HCT116 (cell line): ENCODE measurements at regions not wholly inside any gene's neighbourhood (a gene's known extent, or its start where the extent isn't known, plus 50 kb on each side); places are given as distances from the start of the nearest gene placed in this dataset.

Experiments
- ATAC-seq: fragments of 200-7000 bp; cut with Tn5 transposase; 2 replicates; pipeline ENCODE4 v1.9.1; 2020; ENCODE audit warnings: mild to moderate bottlenecking, moderate library complexity
- BruUV-seq: library from RNA; stranded (reverse); fragments of 400-500 nt; replicated peaks from 2 replicates; lab custom pipeline; 2021; lab: Mats Ljungman, UMichigan
- CTCF ChIA-PET: fragments of 300-600 bp; sonication (Branson Sonifier 250); formaldehyde crosslinking; loops from one replicate; lab custom pipeline; 2021; ENCODE audit warnings: antibody characterized with exemption; lab: Charles Lee
- POLR2A ChIA-PET: fragments of 300-600, 350-600 bp; sonication (Branson Sonifier 250); formaldehyde crosslinking; loops from one replicate; lab custom pipeline; 2021; ENCODE audit warnings: antibody characterized with exemption; lab: Charles Lee
- RAD21 ChIA-PET, 2 experiments: fragments of 300-600 bp; sonication (Branson Sonifier 250); formaldehyde crosslinking; loops; one replicate each; lab custom pipeline; 2023; ENCODE audit warnings: low total read pairs in 2 of 2; ENCODE audit not compliant: uncharacterized antibody in 2 of 2, unreplicated experiment in 2 of 2, low non-redundant PET in 1 of 2; lab: Charles Lee
- DNase-seq: peaks from one replicate; pipeline ENCODE4 v3.0.0-alpha.2; 2010; ENCODE audit warnings: low read depth, low spot score
- H2AFZ ChIP-seq: fragments of 200-600 bp; shearing (Covaris generic), sonication (generic); 2 replicates; pipeline ENCODE4 v1.6.1; 2017; ENCODE audit warnings: low read depth, mixed run types, mixed read lengths, antibody characterized with exemption, low read length; ENCODE audit not compliant: poor library complexity, severe bottlenecking
- H3K27ac ChIP-seq: 2 replicates; pipeline ENCODE4 v1.5.1; 2012; ENCODE audit warnings: low read depth, low read length
- H3K27me3 ChIP-seq: fragments of 200-600 bp; sonication (generic); 2 replicates; pipeline ENCODE4 v1.6.1; 2016; ENCODE audit warnings: mixed run types, low read length, mixed read lengths; ENCODE audit not compliant: insufficient read depth
- H3K36me3 ChIP-seq, 2 experiments: fragments of 200-500 bp in 1 of 2; fragments of 200-600 bp in 1 of 2; sonication (Bioruptor generic) in 1 of 2; sonication (generic) in 1 of 2; 2 replicates each; pipeline versions ENCODE4 v1.5.1 to v1.6.1; 2014 to 2016; ENCODE audit warnings: low read length in 2 of 2, inconsistent platforms in 1 of 2, mixed read lengths in 1 of 2, mixed run types in 1 of 2; ENCODE audit not compliant: insufficient read depth in 2 of 2, control insufficient read depth in 1 of 2
- H3K4me1 ChIP-seq, 2 experiments: fragments of 200-600 bp in 1 of 2; sonication (generic) in 1 of 2; 2 replicates each; pipeline versions ENCODE4 v1.5.1 to v1.6.1; 2012 to 2017; ENCODE audit warnings: low read length in 2 of 2, inconsistent platforms in 1 of 2, mild to moderate bottlenecking in 1 of 2, mixed read lengths in 1 of 2, mixed run types in 1 of 2, moderate library complexity in 1 of 2; ENCODE audit not compliant: insufficient read depth in 2 of 2, control insufficient read depth in 1 of 2
- H3K4me2 ChIP-seq: fragments of 200-600 bp; sonication (generic); 2 replicates; pipeline ENCODE4 v1.6.1; 2017; ENCODE audit warnings: mixed run types, low read length, mixed read lengths
- H3K4me3 ChIP-seq, 2 experiments: fragments of 200-600 bp in 1 of 2; sonication (generic) in 1 of 2; replicated peaks in 1 of 2; 2 replicates each; pipeline ENCODE4 v1.5.1; 2011 to 2016; ENCODE audit warnings: low read length in 2 of 2, control low read depth in 1 of 2, low read depth in 1 of 2, mild to moderate bottlenecking in 1 of 2, mixed read lengths in 1 of 2, mixed run types in 1 of 2
- H3K79me2 ChIP-seq: fragments of 200-600 bp; sonication (generic); 2 replicates; pipeline ENCODE4 v1.6.1; 2017; ENCODE audit warnings: mild to moderate bottlenecking, mixed run types, low read length, moderate library complexity, mixed read lengths; ENCODE audit not compliant: insufficient read depth
- H3K9ac ChIP-seq: fragments of 200-600 bp; sonication (generic); 2 replicates; pipeline ENCODE4 v1.6.1; 2016; ENCODE audit warnings: low read length, mixed read lengths
- H3K9me2 ChIP-seq: fragments of 200-600 bp; sonication (generic), shearing (Covaris generic); 2 replicates; pipeline ENCODE4 v1.6.1; 2017; ENCODE audit warnings: mixed run types, mild to moderate bottlenecking, moderate library complexity; ENCODE audit not compliant: insufficient read depth
- H3K9me3 ChIP-seq, 2 experiments: fragments of 200-500 bp in 1 of 2; fragments of 200-600 bp in 1 of 2; sonication (Bioruptor generic) in 1 of 2; sonication (generic) in 1 of 2; 2 replicates each; pipeline ENCODE4 v1.6.1; 2014 to 2017; ENCODE audit warnings: low read length in 2 of 2, mixed read lengths in 2 of 2, inconsistent platforms in 1 of 2, low read depth in 1 of 2, mild to moderate bottlenecking in 1 of 2, mixed run types in 1 of 2, moderate library complexity in 1 of 2; ENCODE audit not compliant: control insufficient read depth in 1 of 2, insufficient read depth in 1 of 2
- H4K20me1 ChIP-seq: fragments of 200-600 bp; sonication (generic), shearing (Covaris generic); 2 replicates; pipeline ENCODE4 v1.6.1; 2017; ENCODE audit warnings: mixed run types, mild to moderate bottlenecking, moderate library complexity; ENCODE audit not compliant: insufficient read depth
- ATF3 ChIP-seq: IDR thresholded peaks from 2 replicates; pipeline ENCODE4 v1.6.1; 2012
- EGR1 ChIP-seq: IDR thresholded peaks from 2 replicates; pipeline ENCODE4 v1.6.1; 2012; ENCODE audit warnings: low read depth
- EZH2phosphoT487 ChIP-seq: fragments of 200-600 bp; IDR thresholded peaks from 2 replicates; pipeline ENCODE4 v1.6.1; 2018; ENCODE audit warnings: antibody characterized with exemption, borderline replicate concordance
- POLR2A ChIP-seq: IDR thresholded peaks from 2 replicates; pipeline ENCODE4 v1.7.0; 2011; ENCODE audit warnings: borderline replicate concordance; ENCODE audit not compliant: insufficient read depth, insufficient read length; ENCODE audit errors: extremely low read depth
- POLR2AphosphoS5 ChIP-seq: IDR thresholded peaks from 2 replicates; pipeline ENCODE4 v1.6.1; 2011; ENCODE audit warnings: mild to moderate bottlenecking, low read depth, low read length, moderate library complexity
- YY1 ChIP-seq: IDR thresholded peaks from 2 replicates; pipeline ENCODE4 v1.6.1; 2011; ENCODE audit warnings: low read length, low read depth, moderate library complexity, mild to moderate bottlenecking; ENCODE audit not compliant: insufficient replicate concordance; ENCODE audit errors: extremely low read depth
- ZNF274 ChIP-seq: fragments of 200-500 bp; sonication (Bioruptor generic); IDR thresholded peaks from 2 replicates; pipeline ENCODE4 v1.6.1; 2014; ENCODE audit warnings: mild to moderate bottlenecking, low read depth, low read length, inconsistent platforms
- intact Hi-C: fragments of 100-400 bp; cut with micrococcal nuclease; formaldehyde crosslinking; loops from 2 replicates; pipeline ENCODE4 v1.10.0; 2022
- TF ChIP-seq, protein P1 (sequence below): IDR thresholded peaks from 2 replicates; pipeline ENCODE4 v1.6.1; 2012

DNA sequence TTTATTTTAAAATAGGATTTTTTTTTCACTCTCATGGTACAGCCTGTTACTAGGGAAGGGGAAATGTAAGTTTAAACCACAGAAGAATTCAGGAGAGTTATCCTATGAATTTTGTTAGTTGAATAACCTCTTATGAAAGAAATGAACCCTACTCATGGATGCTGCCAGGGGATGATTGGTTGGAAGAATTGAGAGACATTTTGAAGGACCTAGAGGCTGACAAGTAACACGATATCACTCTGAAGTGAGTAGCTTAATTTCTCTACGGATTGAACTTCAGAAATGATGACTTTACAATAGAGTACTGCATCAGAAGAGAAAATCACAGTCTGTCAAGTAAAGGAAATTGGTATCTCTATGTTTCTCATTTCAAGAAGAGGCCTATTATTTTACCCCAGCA lies 1346.2 kb downstream of the SUCLG1 start:
- H3K27me3 ChIP-seq = no peaks in the 10 kb centered on the region
- BruUV-seq = no TSS peak
- no peak overlapping the region for H3K4me3 ChIP-seq
- no peak overlapping the region for H3K27ac ChIP-seq
- ChIA-PET POLR2A (no interaction called here), CTCF (no interaction called here), RAD21 (no interaction called here)
- H3K9me2 ChIP-seq = no peaks in the 10 kb centered on the region
- DNase-seq = no peak
- no peaks in the 10 kb centered on the region for H4K20me1 ChIP-seq
- no peak overlapping the region for H2AFZ ChIP-seq
- no peaks in the 10 kb centered on the region for H3K36me3 ChIP-seq
- intact Hi-C loops = no loop called here
- H3K9me3 ChIP-seq = no peaks in the 10 kb centered on the region
- H3K79me2 ChIP-seq = no peaks in the 10 kb centered on the region
- H3K9ac ChIP-seq = no peak overlapping the region
- ATAC-seq = no peak
- no peaks in the 10 kb centered on the region for H3K4me1 ChIP-seq
- TF ChIP-seq EZH2phosphoT487 (no peak), EGR1 (no peak), POLR2A (no peak)
- TF ChIP-seq, protein P1, sequence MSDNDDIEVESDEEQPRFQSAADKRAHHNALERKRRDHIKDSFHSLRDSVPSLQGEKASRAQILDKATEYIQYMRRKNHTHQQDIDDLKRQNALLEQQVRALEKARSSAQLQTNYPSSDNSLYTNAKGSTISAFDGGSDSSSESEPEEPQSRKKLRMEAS = no peak
- H3K4me2 ChIP-seq = no peak overlapping the region

DNA sequence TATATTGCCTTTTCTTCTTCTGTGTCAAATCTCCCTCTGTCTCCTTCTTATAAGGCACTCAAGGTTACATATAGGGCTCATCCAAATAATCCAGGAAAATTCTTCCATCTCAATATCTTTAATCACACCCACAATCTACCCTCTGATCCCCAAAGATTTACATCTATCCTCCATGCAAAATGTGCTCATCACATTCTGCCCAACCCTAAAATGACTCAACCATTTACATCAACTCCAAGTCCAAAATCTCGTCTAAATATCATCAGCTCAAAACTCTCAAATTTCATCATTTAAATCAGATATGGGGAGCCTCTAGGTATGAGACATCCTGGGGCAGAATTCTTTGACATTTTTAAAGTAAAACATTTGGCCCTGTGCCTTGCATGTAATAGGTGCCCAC lies 1349.8 kb downstream of the SUCLG1 start:
- no peak overlapping the region for H3K9ac ChIP-seq
- no peaks in the 10 kb centered on the region for H3K36me3 ChIP-seq
- H3K9me2 ChIP-seq = no peaks in the 10 kb centered on the region
- no TSS peak for BruUV-seq
- no peaks in the 10 kb centered on the region for H4K20me1 ChIP-seq
- ChIA-PET CTCF (no interaction called here), RAD21 (no interaction called here), POLR2A (no interaction called here)
- no peaks in the 10 kb centered on the region for H3K9me3 ChIP-seq
- H3K27ac ChIP-seq = no peak overlapping the region
- H2AFZ ChIP-seq = no peak overlapping the region
- ATAC-seq = no peak
- intact Hi-C loops = no loop called here
- no peak overlapping the region for H3K4me3 ChIP-seq
- TF ChIP-seq YY1 = no peak
- no peak for TF ChIP-seq POLR2AphosphoS5
- TF ChIP-seq ZNF274 = no peak
- no peak for TF ChIP-seq ATF3
- no peak for DNase-seq
- no peak overlapping the region for H3K4me2 ChIP-seq
- no peaks in the 10 kb centered on the region for H3K27me3 ChIP-seq
- no peaks in the 10 kb centered on the region for H3K79me2 ChIP-seq
- H3K4me1 ChIP-seq = peaks cover 0 to 3% of the 10 kb centered on the region in 2 experiments; a peak in 1 of 4 replicates
